ENCODE measurements at regions not wholly inside any gene's neighbourhood (a gene's known extent, or its start where the extent isn't known, plus 50 kb on each side); places are given as distances from the start of the nearest gene placed in this dataset.

DNA sequence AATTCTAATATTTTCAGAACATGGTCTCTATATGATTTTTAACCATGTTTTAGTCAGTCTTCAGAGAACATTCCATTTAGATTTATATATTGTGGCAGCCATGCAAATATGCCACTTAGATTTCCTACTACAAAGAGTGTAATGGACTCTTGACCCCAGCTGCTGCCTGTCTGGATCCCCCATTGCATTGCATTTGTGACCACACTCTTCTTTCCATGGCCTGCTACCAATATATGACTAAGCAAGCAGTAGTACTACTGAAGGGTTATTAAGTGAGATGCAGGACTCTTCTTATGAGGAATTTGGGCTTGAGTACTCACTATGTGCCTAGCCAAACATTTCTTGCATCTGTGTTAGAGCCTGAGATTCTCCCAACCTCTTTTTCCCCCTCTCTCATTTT, 306.8 kb downstream of the PDHA2 start:
- Histone ChIP-seq H3K79me2 (no peaks in the 10 kb centered on the region), H3K36me3 (replicated peaks; ENCODE audit: insufficient read depth, low read depth) (no peaks in the 10 kb centered on the region), H3K27me3 (no peaks in the 10 kb centered on the region), H2AFZ (no peak overlapping the region), H3K4me2 (no peak overlapping the region), H4K20me1 (ENCODE audit: insufficient read depth, poor library complexity, severe bottlenecking) (no peaks in the 10 kb centered on the region), H3K4me3 (no peak overlapping the region), H3K9me2 (replicated peaks; ENCODE audit: insufficient read depth) (no peaks in the 10 kb centered on the region), H3K9me3 (ENCODE audit: low read depth) (no peaks in the 10 kb centered on the region), H3K4me1 (ENCODE audit: insufficient read depth) (no peaks in the 10 kb centered on the region), H3K27ac (no peak overlapping the region)
- no peak for DNase-seq (ENCODE audit: low spot score)
- TF ChIP-seq EZH2 (IDR thresholded peaks at IDR 0.05; ENCODE audit: borderline replicate concordance) (no peak), EZH2phosphoT487 (IDR thresholded peaks at IDR 0.05; ENCODE audit: low read depth, severe bottlenecking, unreplicated experiment) (no peak)
- TF ChIP-seq, protein P1, sequence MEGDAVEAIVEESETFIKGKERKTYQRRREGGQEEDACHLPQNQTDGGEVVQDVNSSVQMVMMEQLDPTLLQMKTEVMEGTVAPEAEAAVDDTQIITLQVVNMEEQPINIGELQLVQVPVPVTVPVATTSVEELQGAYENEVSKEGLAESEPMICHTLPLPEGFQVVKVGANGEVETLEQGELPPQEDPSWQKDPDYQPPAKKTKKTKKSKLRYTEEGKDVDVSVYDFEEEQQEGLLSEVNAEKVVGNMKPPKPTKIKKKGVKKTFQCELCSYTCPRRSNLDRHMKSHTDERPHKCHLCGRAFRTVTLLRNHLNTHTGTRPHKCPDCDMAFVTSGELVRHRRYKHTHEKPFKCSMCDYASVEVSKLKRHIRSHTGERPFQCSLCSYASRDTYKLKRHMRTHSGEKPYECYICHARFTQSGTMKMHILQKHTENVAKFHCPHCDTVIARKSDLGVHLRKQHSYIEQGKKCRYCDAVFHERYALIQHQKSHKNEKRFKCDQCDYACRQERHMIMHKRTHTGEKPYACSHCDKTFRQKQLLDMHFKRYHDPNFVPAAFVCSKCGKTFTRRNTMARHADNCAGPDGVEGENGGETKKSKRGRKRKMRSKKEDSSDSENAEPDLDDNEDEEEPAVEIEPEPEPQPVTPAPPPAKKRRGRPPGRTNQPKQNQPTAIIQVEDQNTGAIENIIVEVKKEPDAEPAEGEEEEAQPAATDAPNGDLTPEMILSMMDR (IDR thresholded peaks at IDR 0.05; ENCODE audit: poor library complexity), result no peak

DNA sequence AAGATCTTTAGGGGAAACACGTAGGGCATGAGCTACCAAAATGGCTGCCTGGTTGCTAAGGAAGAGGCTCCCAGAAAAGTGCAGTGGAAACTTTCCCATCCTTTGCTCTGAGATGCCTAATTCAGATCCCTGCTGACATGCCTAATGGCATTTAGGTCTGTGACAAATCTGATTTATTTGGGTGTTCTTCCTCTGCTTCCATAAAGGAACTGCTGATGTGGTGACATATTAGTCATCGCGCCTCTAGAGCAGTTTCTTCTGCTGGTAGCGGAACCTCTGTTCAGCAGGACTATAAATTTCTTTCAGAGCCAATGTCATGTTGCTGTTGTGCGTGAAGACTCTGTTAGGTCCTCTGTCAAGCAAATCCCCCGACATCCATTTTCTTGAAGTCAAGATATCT, 310.0 kb downstream of the PDHA2 start:
- TF ChIP-seq, protein P1 (IDR thresholded peaks at IDR 0.05; ENCODE audit: poor library complexity), result no peak
- TF ChIP-seq EZH2 (IDR thresholded peaks at IDR 0.05; ENCODE audit: borderline replicate concordance) (no peak), EZH2phosphoT487 (IDR thresholded peaks at IDR 0.05; ENCODE audit: low read depth, severe bottlenecking, unreplicated experiment) (no peak)
- Histone ChIP-seq H2AFZ (no peak overlapping the region), H4K20me1 (ENCODE audit: insufficient read depth, poor library complexity, severe bottlenecking) (no peaks in the 10 kb centered on the region), H3K36me3 (replicated peaks; ENCODE audit: insufficient read depth, low read depth) (no peaks in the 10 kb centered on the region), H3K27ac (no peak overlapping the region), H3K4me3 (no peak overlapping the region), H3K79me2 (no peaks in the 10 kb centered on the region), H3K27me3 (no peaks in the 10 kb centered on the region), H3K4me1 (ENCODE audit: insufficient read depth) (no peaks in the 10 kb centered on the region), H3K4me2 (no peak overlapping the region), H3K9me2 (replicated peaks; ENCODE audit: insufficient read depth) (no peaks in the 10 kb centered on the region), H3K9me3 (ENCODE audit: low read depth) (no peaks in the 10 kb centered on the region)
- WGBS (ENCODE audit: low lambda C conversion rate, missing lambda C conversion rate), result 93% methylated on average over 6 of the region's 6 CpGs
- DNase-seq (ENCODE audit: low spot score), result no peak

GRCh38 chr4:96150466-96150865, 310.6 kb downstream of the PDHA2 start:
- Histone ChIP-seq H4K20me1 (ENCODE audit: insufficient read depth, poor library complexity, severe bottlenecking) (no peaks in the 10 kb centered on the region), H3K36me3 (replicated peaks; ENCODE audit: insufficient read depth, low read depth) (no peaks in the 10 kb centered on the region), H3K27ac (no peak overlapping the region), H3K27me3 (no peaks in the 10 kb centered on the region), H3K9me3 (ENCODE audit: low read depth) (no peaks in the 10 kb centered on the region), H3K79me2 (no peaks in the 10 kb centered on the region), H3K4me2 (no peak overlapping the region), H3K4me3 (no peak overlapping the region), H3K4me1 (ENCODE audit: insufficient read depth) (no peaks in the 10 kb centered on the region), H2AFZ (no peak overlapping the region), H3K9me2 (replicated peaks; ENCODE audit: insufficient read depth) (no peaks in the 10 kb centered on the region)
- DNase-seq (ENCODE audit: low spot score), result no peak
- WGBS (ENCODE audit: low lambda C conversion rate, missing lambda C conversion rate), result 28% methylated on average over 2 of the region's 2 CpGs
- TF ChIP-seq EZH2 (IDR thresholded peaks at IDR 0.05; ENCODE audit: borderline replicate concordance), result no peak
- TF ChIP-seq EZH2phosphoT487 (IDR thresholded peaks at IDR 0.05; ENCODE audit: low read depth, severe bottlenecking, unreplicated experiment), result no peak
- TF ChIP-seq, protein P1 (IDR thresholded peaks at IDR 0.05; ENCODE audit: poor library complexity), result no peak

GRCh38 chr4:96152824-96153223, 312.9 kb downstream of the PDHA2 start:
- H3K79me2 ChIP-seq, result no peaks in the 10 kb centered on the region
- H4K20me1 ChIP-seq (ENCODE audit: insufficient read depth, poor library complexity, severe bottlenecking), result no peaks in the 10 kb centered on the region
- WGBS (ENCODE audit: low lambda C conversion rate, missing lambda C conversion rate), result 92% methylated on average over 2 of the region's 2 CpGs

More at GRCh38 chr4:96152824-96153223, 312.9 kb downstream of the PDHA2 start:
- no peak overlapping the region for H3K27ac ChIP-seq
- no peak overlapping the region for H3K4me2 ChIP-seq
- TF ChIP-seq EZH2 (IDR thresholded peaks at IDR 0.05; ENCODE audit: borderline replicate concordance), result no peak
- no peak for TF ChIP-seq EZH2phosphoT487 (IDR thresholded peaks at IDR 0.05; ENCODE audit: low read depth, severe bottlenecking, unreplicated experiment)
- TF ChIP-seq, protein P1 (IDR thresholded peaks at IDR 0.05; ENCODE audit: poor library complexity), result no peak
- no peaks in the 10 kb centered on the region for H3K4me1 ChIP-seq (ENCODE audit: insufficient read depth)
- H3K9me2 ChIP-seq (replicated peaks; ENCODE audit: insufficient read depth), result no peaks in the 10 kb centered on the region
- DNase-seq (ENCODE audit: low spot score), result no peak
- H3K4me3 ChIP-seq, result no peak overlapping the region
- H3K27me3 ChIP-seq, result no peaks in the 10 kb centered on the region
- H2AFZ ChIP-seq, result no peak overlapping the region
- no peaks in the 10 kb centered on the region for H3K36me3 ChIP-seq (replicated peaks; ENCODE audit: insufficient read depth, low read depth)
- H3K9me3 ChIP-seq (ENCODE audit: low read depth), result no peaks in the 10 kb centered on the region
